PC-3 (cell line): ENCODE measurements at regions not wholly inside any gene's neighbourhood (a gene's known extent, or its start where the extent isn't known, plus 50 kb on each side); places are given as distances from the start of the nearest gene placed in this dataset.

Source experiments
- ATAC-seq: fragments of 200-7000 bp; cut with Tn5 transposase; 2 replicates; pipeline ENCODE4 v1.9.1; 2020; ENCODE audit warnings: mild to moderate bottlenecking, moderate library complexity
- BruUV-seq: library from RNA; stranded (reverse); fragments of 400-500 nt; replicated peaks from 2 replicates; lab custom pipeline; 2021; lab: Mats Ljungman, UMichigan
- CTCF ChIA-PET: fragments of 300-600 bp; sonication (Branson Sonifier 250); formaldehyde crosslinking; loops from one replicate; lab custom pipeline; 2022; ENCODE audit warnings: antibody characterized with exemption; lab: Charles Lee
- POLR2A ChIA-PET: fragments of 300-600 bp; sonication (Branson Sonifier 250); formaldehyde crosslinking; loops from one replicate; lab custom pipeline; 2022; ENCODE audit warnings: antibody characterized with exemption; ENCODE audit not compliant: unreplicated experiment; lab: Charles Lee
- DNase-seq: peaks from one replicate; pipeline ENCODE4 v3.0.0-alpha.2; 2015
- H2AFZ ChIP-seq: fragments of 300-600 bp; sonication (generic); 2 replicates; pipeline ENCODE4 v1.6.0; 2016; ENCODE audit warnings: antibody characterized with exemption, low read length
- H3F3A ChIP-seq: fragments of 300-600 bp; sonication (generic); one replicate; pipeline ENCODE4 v1.6.0; 2017; ENCODE audit warnings: antibody characterized with exemption, low read length, control low read depth, mild to moderate bottlenecking; ENCODE audit not compliant: unreplicated experiment
- H3K27ac ChIP-seq: fragments of 300-600 bp; sonication (generic); 2 replicates; pipeline ENCODE4 v1.5.1; 2016; ENCODE audit warnings: mild to moderate bottlenecking, low read length
- H3K27me3 ChIP-seq: fragments of 300-600 bp; sonication (generic); 2 replicates; pipeline ENCODE4 v1.6.1; 2016; ENCODE audit warnings: low read length, mixed read lengths
- H3K36me3 ChIP-seq: fragments of 300-600 bp; sonication (generic); 2 replicates; pipeline ENCODE4 v1.6.1; 2016; ENCODE audit warnings: low read depth, mixed run types, low read length, mixed read lengths
- H3K4me1 ChIP-seq: fragments of 300-600 bp; sonication (generic); 2 replicates; pipeline ENCODE4 v1.5.1; 2016; ENCODE audit warnings: low read length; ENCODE audit not compliant: insufficient read depth
- H3K4me2 ChIP-seq: fragments of 300-600 bp; sonication (generic); 2 replicates; pipeline ENCODE4 v1.6.0; 2016; ENCODE audit warnings: low read length
- H3K4me3 ChIP-seq: fragments of 300-600 bp; sonication (generic); 2 replicates; pipeline ENCODE4 v1.5.1; 2016; ENCODE audit warnings: mild to moderate bottlenecking, low read length, mixed read lengths
- H3K79me2 ChIP-seq: fragments of 300-600 bp; sonication (generic); 2 replicates; pipeline ENCODE4 v1.6.1; 2017; ENCODE audit warnings: low read length, mixed read lengths
- H3K9ac ChIP-seq: fragments of 300-600 bp; sonication (generic); 2 replicates; pipeline ENCODE4 v1.6.0; 2016; ENCODE audit warnings: mild to moderate bottlenecking, low read length
- H3K9me2 ChIP-seq: fragments of 300-600 bp; sonication (generic); replicated peaks from 2 replicates; pipeline ENCODE4 v1.6.1; 2016; ENCODE audit warnings: mixed run types, low read length, mixed read lengths
- H3K9me3 ChIP-seq: fragments of 300-600 bp; sonication (generic); 2 replicates; pipeline ENCODE4 v1.6.1; 2016; ENCODE audit warnings: low read length, mixed read lengths
- H4K20me1 ChIP-seq: fragments of 300-600 bp; sonication (generic); 2 replicates; pipeline ENCODE4 v1.6.1; 2016; ENCODE audit warnings: low read length, mixed read lengths
- EZH2 ChIP-seq: fragments of 300-600 bp; sonication (generic); IDR thresholded peaks from one replicate; pipeline ENCODE4 v1.6.1; 2017; ENCODE audit warnings: antibody characterized with exemption, mild to moderate bottlenecking, low read length; ENCODE audit not compliant: unreplicated experiment
- EZH2phosphoT487 ChIP-seq: fragments of 300-600 bp; sonication (generic); IDR thresholded peaks from 2 replicates; pipeline ENCODE4 v1.6.1; 2018; ENCODE audit warnings: mild to moderate bottlenecking, antibody characterized with exemption, low read length, borderline replicate concordance
- intact Hi-C: fragments of 100-400 bp; cut with micrococcal nuclease; formaldehyde crosslinking; loops from 2 replicates; pipeline ENCODE4 v1.9.0; 2023
- TF ChIP-seq, protein P1 (sequence below): fragments of 300-600 bp; sonication (generic); conservative IDR thresholded peaks from 2 replicates; pipeline ENCODE4 v1.5.1; 2017; ENCODE audit warnings: antibody characterized with exemption, low read depth, mild to moderate bottlenecking, low read length

DNA sequence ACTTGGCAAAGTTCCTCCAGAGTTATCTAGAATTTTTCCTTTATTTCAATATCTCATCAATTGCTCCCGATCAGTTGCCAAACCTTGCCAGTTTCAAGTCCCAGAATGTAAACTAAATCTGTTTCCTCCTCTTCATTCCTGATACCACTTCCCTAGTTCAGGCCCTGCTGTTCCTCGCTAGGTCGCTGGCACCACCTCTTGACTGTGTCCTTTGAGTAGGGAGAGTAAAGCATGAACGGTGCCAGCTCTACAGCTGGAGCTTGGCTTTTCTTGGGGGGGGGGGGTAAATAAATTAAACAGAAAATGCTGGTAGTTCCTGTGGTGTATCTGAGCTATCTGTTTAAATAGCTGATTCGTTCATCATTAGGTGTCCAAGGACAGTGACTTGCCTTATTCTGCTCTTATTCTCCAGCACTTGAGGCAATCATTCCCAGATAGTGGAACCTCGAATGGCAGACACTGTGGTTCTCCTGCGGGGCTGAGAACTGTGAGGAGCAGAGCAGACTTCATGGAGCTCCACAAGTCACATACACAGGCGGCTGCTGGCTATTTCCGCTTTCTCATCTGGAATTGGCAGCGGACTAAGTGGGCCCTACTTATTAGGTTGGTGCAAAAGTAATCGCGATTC, 168.3 kb upstream of the FAT1 start:
- Histone ChIP-seq H3K4me2 (no peak overlapping the region), H3K79me2 (no peaks in the 10 kb centered on the region), H3K36me3 (no peaks in the 10 kb centered on the region), H3K4me3 (no peak overlapping the region), H3K27me3 (no peaks in the 10 kb centered on the region), H3F3A (no peaks in the 10 kb centered on the region), H3K9me3 (no peaks in the 10 kb centered on the region), H3K4me1 (no peaks in the 10 kb centered on the region), H4K20me1 (no peaks in the 10 kb centered on the region), H2AFZ (no peak overlapping the region), H3K9me2 (no peaks in the 10 kb centered on the region), H3K9ac (no peak overlapping the region), H3K27ac (no peak overlapping the region)
- ChIA-PET POLR2A (no interaction called here), CTCF (no interaction called here)
- intact Hi-C loops, result no loop called here
- no TSS peak for BruUV-seq
- ATAC-seq (no peak), DNase-seq (no peak)
- TF ChIP-seq EZH2phosphoT487 (no peak), EZH2 (no peak)
- TF ChIP-seq, protein P1, sequence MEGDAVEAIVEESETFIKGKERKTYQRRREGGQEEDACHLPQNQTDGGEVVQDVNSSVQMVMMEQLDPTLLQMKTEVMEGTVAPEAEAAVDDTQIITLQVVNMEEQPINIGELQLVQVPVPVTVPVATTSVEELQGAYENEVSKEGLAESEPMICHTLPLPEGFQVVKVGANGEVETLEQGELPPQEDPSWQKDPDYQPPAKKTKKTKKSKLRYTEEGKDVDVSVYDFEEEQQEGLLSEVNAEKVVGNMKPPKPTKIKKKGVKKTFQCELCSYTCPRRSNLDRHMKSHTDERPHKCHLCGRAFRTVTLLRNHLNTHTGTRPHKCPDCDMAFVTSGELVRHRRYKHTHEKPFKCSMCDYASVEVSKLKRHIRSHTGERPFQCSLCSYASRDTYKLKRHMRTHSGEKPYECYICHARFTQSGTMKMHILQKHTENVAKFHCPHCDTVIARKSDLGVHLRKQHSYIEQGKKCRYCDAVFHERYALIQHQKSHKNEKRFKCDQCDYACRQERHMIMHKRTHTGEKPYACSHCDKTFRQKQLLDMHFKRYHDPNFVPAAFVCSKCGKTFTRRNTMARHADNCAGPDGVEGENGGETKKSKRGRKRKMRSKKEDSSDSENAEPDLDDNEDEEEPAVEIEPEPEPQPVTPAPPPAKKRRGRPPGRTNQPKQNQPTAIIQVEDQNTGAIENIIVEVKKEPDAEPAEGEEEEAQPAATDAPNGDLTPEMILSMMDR, result no peak

DNA sequence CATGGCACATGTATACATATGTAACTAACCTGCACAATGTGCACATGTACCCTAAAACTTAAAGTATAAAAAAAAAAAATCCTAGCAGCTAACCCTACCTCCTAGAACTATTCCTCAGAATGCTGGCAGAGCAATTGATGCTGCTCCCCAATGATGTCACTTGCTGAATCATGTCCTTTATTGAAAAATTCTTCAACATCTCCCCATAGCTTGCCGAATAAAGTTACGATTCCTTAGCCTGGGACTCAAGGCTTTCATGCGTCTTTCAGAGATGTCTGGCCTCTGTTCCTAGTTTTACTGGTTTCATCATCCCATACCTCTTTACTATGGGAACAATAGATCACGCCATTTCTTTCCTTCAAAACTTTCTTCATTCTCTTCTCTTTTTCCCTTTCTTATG, 174.7 kb upstream of the FAT1 start:
- CTCF ChIA-PET, result interaction anchor here (0.6 kb wide), 1 partner anchor 277 kb away, joined by 3 read pairs; no protein-coding TSS in a partner anchor
- no peak overlapping the region for H3K9ac ChIP-seq
- no peak overlapping the region for H2AFZ ChIP-seq
- intact Hi-C loops, result no loop called here
- H3K4me1 ChIP-seq, result peaks cover 21% of the 10 kb centered on the region
- H3K9me3 ChIP-seq, result no peaks in the 10 kb centered on the region
- H3K79me2 ChIP-seq, result no peaks in the 10 kb centered on the region
- H3K9me2 ChIP-seq, result no peaks in the 10 kb centered on the region
- H3K36me3 ChIP-seq, result no peaks in the 10 kb centered on the region
- BruUV-seq, result no TSS peak
- DNase-seq (no peak), ATAC-seq (no peak)
- H3K4me2 ChIP-seq, result no peak overlapping the region
- TF ChIP-seq EZH2phosphoT487, result no peak
- TF ChIP-seq, protein P1, result no peak
- no peak for TF ChIP-seq EZH2
- no peak overlapping the region for H3K27ac ChIP-seq
- POLR2A ChIA-PET, result no interaction called here
- H4K20me1 ChIP-seq, result no peaks in the 10 kb centered on the region
- H3K27me3 ChIP-seq, result no peaks in the 10 kb centered on the region
- no peaks in the 10 kb centered on the region for H3F3A ChIP-seq
- H3K4me3 ChIP-seq, result no peak overlapping the region

DNA sequence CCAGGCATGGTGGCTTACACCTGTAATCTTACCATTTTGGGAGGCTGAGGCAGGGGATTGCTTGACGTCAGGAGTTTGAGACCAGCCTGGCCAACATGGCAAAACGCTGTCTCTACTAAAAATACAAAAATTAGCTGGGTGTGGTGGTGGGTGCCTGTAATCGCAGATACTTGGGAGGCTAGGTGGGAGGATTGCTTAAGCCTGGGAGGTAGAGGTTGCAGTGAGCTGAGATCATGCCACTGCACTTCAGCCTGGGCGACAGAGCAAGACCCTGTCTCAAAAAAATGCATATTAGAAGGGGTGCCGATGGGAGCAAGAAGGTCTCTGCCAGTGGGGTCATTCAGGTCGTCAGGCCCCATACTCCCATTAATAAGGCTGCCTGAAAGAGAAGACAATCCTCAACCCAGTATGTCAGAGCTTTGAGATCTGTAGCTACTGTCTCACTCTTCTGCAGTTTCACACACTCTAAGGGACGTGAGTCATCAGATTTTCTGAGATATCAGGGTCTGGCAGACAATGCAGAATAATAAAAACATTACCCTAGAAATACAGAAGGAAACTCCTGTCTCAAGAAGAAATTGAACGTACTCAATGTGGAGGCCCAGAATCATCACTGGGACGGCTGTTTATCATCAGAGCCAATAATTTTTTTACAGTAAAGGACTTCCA, 176.7 kb upstream of the FAT1 start:
- H3K4me1 ChIP-seq, result peaks cover 36% of the 10 kb centered on the region
- no peak overlapping the region for H3K9ac ChIP-seq
- no peaks in the 10 kb centered on the region for H4K20me1 ChIP-seq
- no peaks in the 10 kb centered on the region for H3K9me3 ChIP-seq
- TF ChIP-seq EZH2, result no peak
- DNase-seq (peak; percentile 38), ATAC-seq (peak; percentile 58)
- no peaks in the 10 kb centered on the region for H3K79me2 ChIP-seq
- BruUV-seq, result no TSS peak
- no peaks in the 10 kb centered on the region for H3F3A ChIP-seq
- H2AFZ ChIP-seq, result no peak overlapping the region
- H3K4me2 ChIP-seq, result no peak overlapping the region
- ChIA-PET POLR2A (no interaction called here), CTCF (no interaction called here)
- H3K27me3 ChIP-seq, result no peaks in the 10 kb centered on the region
- no peak overlapping the region for H3K4me3 ChIP-seq
- H3K36me3 ChIP-seq, result no peaks in the 10 kb centered on the region
- H3K27ac ChIP-seq, result no peak overlapping the region
- intact Hi-C loops, result no loop called here
- H3K9me2 ChIP-seq, result no peaks in the 10 kb centered on the region
